ENCODE measurements at regions not wholly inside any gene's neighbourhood (a gene's known extent, or its start where the extent isn't known, plus 50 kb on each side); places are given as distances from the start of the nearest gene placed in this dataset.

- no peaks in the 10 kb centered on the region for H3K9me3 Mint-ChIP-seq (ENCODE audit: unreplicated experiment)
- no peak for DNase-seq (ENCODE audit: unreplicated experiment)
- H3K36me3 Mint-ChIP-seq (ENCODE audit: insufficient read depth, unreplicated experiment) = no peaks in the 10 kb centered on the region
- ChIA-PET CTCF (no interaction called here), POLR2A (no interaction called here)
- intact Hi-C loops (cut with micrococcal nuclease) = no loop called here
- H3K4me3 Mint-ChIP-seq (ENCODE audit: unreplicated experiment) = no peak overlapping the region
- TF ChIP-seq CTCF (IDR thresholded peaks at IDR 0.05; ENCODE audit: unreplicated experiment) = no peak
- BruUV-seq (replicated peaks) = no TSS peak
- H3K4me1 Mint-ChIP-seq (ENCODE audit: insufficient read depth, unreplicated experiment) = no peaks in the 10 kb centered on the region
- H3K27ac Mint-ChIP-seq (ENCODE audit: low read depth, unreplicated experiment) = no peak overlapping the region
- no peaks in the 10 kb centered on the region for H3K27me3 Mint-ChIP-seq (ENCODE audit: insufficient read depth, unreplicated experiment)
Measured at GRCh38 chr6:23343610-23344306, 774.4 kb downstream of the HDGFL1 start.

GRCh38 chr6:23348185-23348584, 777.8 kb upstream of the NRSN1 start:
- Mint-ChIP-seq H3K4me3 (ENCODE audit: unreplicated experiment) (no peak overlapping the region), H3K36me3 (ENCODE audit: insufficient read depth, unreplicated experiment) (no peaks in the 10 kb centered on the region), H3K4me1 (ENCODE audit: insufficient read depth, unreplicated experiment) (peaks cover 9% of the 10 kb centered on the region), H3K27me3 (ENCODE audit: insufficient read depth, unreplicated experiment) (no peaks in the 10 kb centered on the region), H3K9me3 (ENCODE audit: unreplicated experiment) (no peaks in the 10 kb centered on the region), H3K27ac (ENCODE audit: low read depth, unreplicated experiment) (no peak overlapping the region)
- BruUV-seq (replicated peaks) = no TSS peak
- intact Hi-C loops (cut with micrococcal nuclease) = no loop called here
- ChIA-PET CTCF (no interaction called here), POLR2A (interaction anchor here (0.6 kb wide), 1 partner anchor 996 kb away, joined by 3 read pairs; no protein-coding TSS in a partner anchor)
- DNase-seq (ENCODE audit: unreplicated experiment) = no peak
- no peak for TF ChIP-seq CTCF (IDR thresholded peaks at IDR 0.05; ENCODE audit: unreplicated experiment)

- Mint-ChIP-seq H3K36me3 (ENCODE audit: insufficient read depth, unreplicated experiment) (no peaks in the 10 kb centered on the region), H3K4me3 (ENCODE audit: unreplicated experiment) (no peak overlapping the region), H3K9me3 (ENCODE audit: unreplicated experiment) (no peaks in the 10 kb centered on the region), H3K27ac (ENCODE audit: low read depth, unreplicated experiment) (peak overlapping the region; percentile 67), H3K27me3 (ENCODE audit: insufficient read depth, unreplicated experiment) (no peaks in the 10 kb centered on the region), H3K4me1 (ENCODE audit: insufficient read depth, unreplicated experiment) (peaks cover 9% of the 10 kb centered on the region)
- CTCF ChIA-PET = no interaction called here
- peak; percentile 93 for DNase-seq (ENCODE audit: unreplicated experiment)
- no TSS peak for BruUV-seq (replicated peaks)
- intact Hi-C loops (cut with micrococcal nuclease) = no loop called here
- POLR2A ChIA-PET = no interaction called here
- TF ChIP-seq CTCF (IDR thresholded peaks at IDR 0.05; ENCODE audit: unreplicated experiment) = no peak
Measured at GRCh38 chr6:23349521-23350147, 776.4 kb upstream of the NRSN1 start.

- Mint-ChIP-seq H3K4me3 (ENCODE audit: unreplicated experiment) (no peak overlapping the region), H3K36me3 (ENCODE audit: insufficient read depth, unreplicated experiment) (no peaks in the 10 kb centered on the region), H3K9me3 (ENCODE audit: unreplicated experiment) (no peaks in the 10 kb centered on the region), H3K4me1 (ENCODE audit: insufficient read depth, unreplicated experiment) (peaks cover 9% of the 10 kb centered on the region), H3K27ac (ENCODE audit: low read depth, unreplicated experiment) (no peak overlapping the region), H3K27me3 (ENCODE audit: insufficient read depth, unreplicated experiment) (no peaks in the 10 kb centered on the region)
- ChIA-PET POLR2A (interaction anchor here (0.7 kb wide), 1 partner anchor 916 kb away, joined by 3 read pairs; no protein-coding TSS in a partner anchor), CTCF (no interaction called here)
- TF ChIP-seq CTCF (IDR thresholded peaks at IDR 0.05; ENCODE audit: unreplicated experiment) = no peak
- BruUV-seq (replicated peaks) = no TSS peak
- intact Hi-C loops (cut with micrococcal nuclease) = no loop called here
- DNase-seq (ENCODE audit: unreplicated experiment) = no peak
Measured at GRCh38 chr6:23350752-23351453, 775.1 kb upstream of the NRSN1 start.
